GM04503 (cell line): ENCODE measurements at regions not wholly inside any gene's neighbourhood (a gene's known extent, or its start where the extent isn't known, plus 50 kb on each side); places are given as distances from the start of the nearest gene placed in this dataset.
A peak's percentile ranks its signal among the peaks of the same experiment; 100 is the strongest.
"Not testable (repeated sequence)": the region's sequence is repeated elsewhere in the genome, so short reads cannot be mapped to it uniquely, and the experiment has no call there.

Experiments used
- DNase-seq: peaks from one replicate; pipeline ENCODE4 v3.0.0-alpha.2; 2012; ENCODE audit warnings: low read depth

- no peak for DNase-seq
These were observed 153.0 kb upstream of the PDE1C start for GRCh38 chr7:32223071-32223650.

DNA sequence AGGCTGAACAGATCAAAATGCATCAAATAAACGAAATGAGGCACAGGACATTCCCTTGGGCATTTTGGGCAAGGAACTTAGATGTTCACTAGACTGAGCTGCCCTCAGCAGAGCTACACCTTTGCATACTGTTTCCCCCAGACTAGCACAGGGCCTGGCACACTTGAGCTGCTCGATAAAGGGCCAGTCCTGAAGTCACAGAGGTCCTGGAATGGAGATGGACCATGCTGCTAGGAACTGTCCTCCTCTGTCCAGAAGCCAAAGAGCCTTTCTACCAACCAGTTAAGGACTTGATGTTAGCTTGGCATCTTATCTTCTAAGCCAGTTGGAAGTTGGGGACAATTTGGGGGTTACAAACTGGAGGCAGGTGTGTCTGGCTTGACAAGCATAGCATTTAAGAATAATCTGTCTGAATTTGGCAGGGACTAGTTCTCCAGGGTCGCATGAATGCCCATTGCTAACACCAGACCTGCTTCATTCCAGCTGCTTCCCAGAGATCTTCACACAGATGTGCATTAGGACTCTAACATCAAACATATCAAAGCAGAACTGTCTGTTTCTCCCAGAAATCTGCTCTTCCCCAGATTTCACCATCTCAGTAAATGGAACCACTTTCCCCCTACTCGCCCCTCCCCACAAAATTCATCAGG, 152.2 kb upstream of the PDE1C start:
- DNase-seq, result no peak

- DNase-seq, result no peak
These were observed 151.5 kb upstream of the PDE1C start for GRCh38 chr7:32221736-32222135.

DNA sequence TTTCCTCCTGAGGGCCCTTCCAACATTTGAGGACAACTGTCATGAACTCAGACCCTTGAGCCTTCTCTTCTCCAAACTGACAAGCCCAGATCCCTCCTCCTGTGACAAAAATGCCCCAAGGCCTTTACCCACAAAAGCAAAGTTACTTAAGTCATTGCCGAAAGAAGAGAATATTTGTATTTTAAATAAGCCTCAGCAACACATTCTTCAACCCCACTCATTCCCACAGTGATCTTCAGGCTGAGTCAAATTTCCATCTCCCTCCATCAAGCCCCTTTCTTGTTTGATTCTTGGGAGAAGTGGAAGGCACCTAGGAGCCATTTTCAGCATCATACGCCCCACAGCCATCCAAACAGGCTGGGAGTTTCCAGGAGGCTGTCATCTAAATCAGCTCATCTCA, 150.8 kb upstream of the PDE1C start:
- no peak for DNase-seq

GRCh38 chr7:32219831-32220230, 149.6 kb upstream of the PDE1C start:
- DNase-seq, result not testable (repeated sequence)

- no peak for DNase-seq
These were observed 149.2 kb upstream of the PDE1C start for GRCh38 chr7:32219416-32219815.

DNA sequence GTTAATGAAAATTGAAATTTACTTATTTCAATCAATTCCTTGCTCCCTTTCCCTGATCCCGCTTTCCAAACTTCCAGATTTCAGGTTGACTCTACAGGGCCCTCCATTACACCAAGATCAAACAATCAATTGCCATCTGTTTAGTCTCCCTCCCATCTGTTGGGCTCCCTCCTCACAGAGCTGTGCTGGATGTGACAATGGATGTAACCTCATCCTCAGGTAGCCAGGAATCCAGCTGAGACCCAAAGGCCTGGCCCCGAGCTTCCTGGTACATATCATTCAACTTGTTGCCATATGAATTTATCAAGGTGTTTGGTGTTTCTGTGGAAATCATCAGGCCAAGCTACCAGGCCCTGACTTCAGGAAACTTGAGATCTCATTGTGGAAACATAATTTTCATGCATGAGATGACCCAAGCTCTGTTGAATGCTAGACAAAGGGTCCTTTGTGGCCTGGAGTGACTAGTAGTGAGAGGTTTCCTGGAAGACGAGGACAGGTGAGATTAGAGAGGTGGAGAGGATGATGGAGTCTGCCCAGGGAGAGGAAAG, 148.6 kb upstream of the PDE1C start:
- no peak for DNase-seq

DNA sequence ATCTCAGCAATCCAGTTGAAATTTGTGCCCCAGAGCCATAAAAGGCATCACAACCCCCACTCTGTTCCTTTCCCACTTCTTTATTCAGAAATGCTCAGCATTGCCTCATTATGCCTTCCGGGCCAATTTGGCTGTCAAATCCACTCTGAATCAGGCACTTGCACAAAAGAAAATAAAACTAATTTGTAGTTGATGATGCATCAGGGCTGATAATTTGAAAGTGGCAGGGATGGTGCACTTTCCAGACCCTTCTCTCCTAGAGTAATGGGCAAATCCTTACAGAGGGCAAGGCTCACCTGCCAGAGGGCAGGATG, 147.9 kb upstream of the PDE1C start:
- no peak for DNase-seq

DNA sequence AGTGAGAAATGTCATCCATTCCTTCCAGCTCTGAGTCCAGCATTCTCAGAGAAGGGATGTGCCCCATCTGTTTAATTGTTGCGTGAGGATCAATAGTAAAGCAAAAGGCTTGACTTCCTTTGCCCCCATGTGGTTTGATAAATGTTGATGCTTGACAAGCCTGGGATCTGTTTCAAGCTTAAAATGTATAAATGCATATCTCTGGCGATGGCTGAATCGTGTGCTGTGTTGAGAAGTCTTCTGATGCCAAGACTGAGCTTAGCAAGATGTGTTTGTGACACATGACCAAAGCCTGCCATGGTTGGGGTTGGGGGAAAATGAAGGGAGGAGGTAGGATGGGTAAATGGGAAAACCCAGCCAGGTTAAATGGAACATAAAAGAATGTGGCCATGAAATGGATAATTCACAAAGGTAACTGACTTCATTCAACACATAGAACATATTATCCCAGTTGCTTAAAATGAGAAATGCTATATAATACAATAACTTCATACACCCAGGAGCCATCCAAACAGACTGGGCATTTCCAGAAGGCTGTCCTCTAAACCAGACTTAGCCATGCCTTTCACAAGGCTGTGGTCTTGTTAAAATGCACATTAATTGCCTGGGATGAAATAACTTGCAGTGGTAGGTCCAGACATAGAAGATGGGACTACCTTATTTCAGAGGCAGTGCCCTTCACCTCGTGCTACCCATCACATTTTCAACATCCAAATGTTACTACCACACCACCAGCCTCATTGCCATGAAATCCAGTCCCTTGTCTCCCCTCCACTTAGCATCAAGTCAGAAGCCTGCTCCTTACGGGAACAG, 147.3 kb upstream of the PDE1C start:
- DNase-seq, result no peak

GRCh38 chr7:32216759-32217158, 146.6 kb upstream of the PDE1C start:
- no peak for DNase-seq

- no peak for DNase-seq
These were observed 145.5 kb upstream of the PDE1C start for GRCh38 chr7:32215697-32216096.

GRCh38 chr7:32214913-32215312, 144.7 kb upstream of the PDE1C start:
- no peak for DNase-seq

GRCh38 chr7:32212321-32212720, 142.1 kb upstream of the PDE1C start:
- DNase-seq, result no peak

- DNase-seq, result no peak
These were observed 136.8 kb upstream of the PDE1C start for GRCh38 chr7:32206987-32207386.

DNA sequence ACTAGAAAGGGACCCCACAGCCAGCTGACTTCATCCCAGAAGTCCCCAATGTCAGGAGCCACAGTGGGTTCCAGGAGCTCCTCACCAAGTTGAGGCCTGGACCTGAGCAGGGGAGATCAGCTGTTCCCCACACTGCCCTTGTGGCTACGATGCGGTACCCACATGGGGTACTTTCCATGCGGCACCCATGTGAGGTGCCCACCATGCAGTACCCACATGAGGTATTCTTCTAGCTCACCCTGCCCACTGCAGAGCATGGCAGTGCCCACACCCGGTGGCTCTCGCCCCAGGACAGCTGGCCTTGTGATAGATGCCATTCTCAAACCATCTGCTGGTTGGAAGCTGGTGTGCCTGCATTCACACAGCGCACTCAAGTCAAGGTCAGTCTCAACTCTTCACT, 136.3 kb upstream of the PDE1C start:
- no peak for DNase-seq

DNA sequence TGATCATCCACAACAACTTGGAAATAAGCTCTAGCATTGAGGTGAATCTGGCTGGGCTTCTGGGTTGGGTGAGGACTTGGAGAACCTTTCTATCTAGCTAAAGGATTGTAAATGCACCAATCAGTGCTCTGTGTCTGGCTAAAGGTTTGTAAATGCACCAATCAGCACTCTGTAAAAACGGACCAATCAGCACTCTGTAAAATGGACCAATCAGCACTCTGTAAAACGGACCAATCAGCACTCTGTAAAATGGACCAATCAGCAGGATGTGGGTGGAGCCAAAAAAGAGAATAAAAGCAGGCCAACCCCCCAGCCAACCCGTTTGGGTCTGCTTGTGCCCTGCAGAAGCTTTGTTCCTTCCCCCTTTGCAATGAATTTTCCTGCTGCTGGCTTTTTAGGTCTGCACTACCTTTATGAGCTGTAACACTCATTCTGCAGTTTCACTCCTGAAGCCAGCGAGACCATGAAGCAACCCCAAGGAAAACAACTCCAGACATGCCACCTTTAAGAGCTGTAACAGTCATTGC, 135.2 kb upstream of the PDE1C start:
- not testable (repeated sequence) for DNase-seq

DNA sequence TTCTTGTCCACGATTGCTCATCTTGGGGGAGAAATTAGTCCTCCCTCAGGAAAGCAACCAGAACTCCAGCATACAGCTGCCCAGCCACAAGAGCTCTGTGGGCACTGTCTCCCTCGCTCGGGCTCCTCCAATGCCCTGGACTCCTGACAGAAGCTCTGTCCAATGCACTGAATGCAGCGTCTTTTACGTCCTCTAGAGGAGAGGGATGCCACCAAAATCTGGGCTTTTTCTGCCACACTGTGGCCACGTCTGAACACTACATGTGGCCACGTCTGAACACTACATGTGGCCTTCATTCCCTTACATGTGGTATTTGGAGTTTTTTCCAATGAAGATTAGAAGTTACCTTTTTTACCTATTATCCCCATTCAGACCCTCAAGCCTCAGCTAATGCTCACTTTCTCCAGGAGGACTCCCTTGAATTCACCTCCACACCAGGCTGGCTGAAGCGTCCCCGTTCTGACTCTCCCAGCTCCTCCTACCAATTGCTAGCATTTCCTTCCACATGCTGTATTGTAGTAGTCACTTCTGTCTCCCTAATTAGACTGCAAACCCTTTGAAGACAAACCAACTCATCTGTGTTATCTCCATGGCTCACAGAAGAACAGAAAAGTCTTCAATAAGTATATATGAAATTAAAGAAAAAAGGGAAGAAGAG, 134.3 kb upstream of the PDE1C start:
- DNase-seq, result peak; percentile 53

GRCh38 chr7:32200646-32201045, 130.4 kb upstream of the PDE1C start:
- DNase-seq, result no peak

DNA sequence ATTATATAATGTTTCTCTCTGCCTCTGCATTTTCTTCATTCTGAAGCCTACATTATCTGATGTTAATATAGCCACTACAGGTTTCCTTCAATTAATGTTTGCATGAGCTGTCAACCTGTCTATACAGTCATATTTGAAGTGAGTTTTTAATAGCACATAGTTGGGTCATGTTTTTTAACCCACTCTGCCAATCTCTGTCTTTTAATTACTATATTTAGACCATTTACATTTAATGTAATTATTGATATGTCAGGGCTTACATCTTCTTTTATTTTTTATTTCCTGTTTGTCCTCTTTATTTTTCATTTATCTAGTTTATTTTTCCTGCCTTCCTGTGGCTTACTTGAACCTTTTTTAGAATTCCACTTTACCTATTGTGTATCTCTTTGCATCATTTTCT, 124.3 kb upstream of the PDE1C start:
- DNase-seq, result no peak

DNA sequence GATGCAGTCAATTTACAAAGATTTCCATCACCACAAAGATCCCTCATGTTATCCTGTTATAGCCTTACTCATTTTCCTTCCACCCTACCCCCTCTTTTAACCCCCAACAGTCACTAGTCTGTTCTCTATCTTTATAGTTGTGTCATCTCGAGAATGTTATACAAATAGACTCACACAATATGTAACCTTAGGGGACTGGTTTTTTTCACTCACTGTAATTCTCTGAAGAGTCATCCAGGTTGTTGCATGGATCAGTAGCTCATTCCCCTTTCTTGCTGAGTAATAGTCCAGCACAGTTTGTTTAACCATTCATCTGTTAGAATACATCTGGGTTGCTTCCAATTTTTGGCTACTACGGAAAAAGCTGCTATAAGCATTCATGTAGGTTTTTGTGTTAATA, 121.1 kb upstream of the PDE1C start:
- DNase-seq, result no peak

- DNase-seq, result no peak
These were observed 109.4 kb upstream of the PDE1C start for GRCh38 chr7:32179567-32179966.

DNA sequence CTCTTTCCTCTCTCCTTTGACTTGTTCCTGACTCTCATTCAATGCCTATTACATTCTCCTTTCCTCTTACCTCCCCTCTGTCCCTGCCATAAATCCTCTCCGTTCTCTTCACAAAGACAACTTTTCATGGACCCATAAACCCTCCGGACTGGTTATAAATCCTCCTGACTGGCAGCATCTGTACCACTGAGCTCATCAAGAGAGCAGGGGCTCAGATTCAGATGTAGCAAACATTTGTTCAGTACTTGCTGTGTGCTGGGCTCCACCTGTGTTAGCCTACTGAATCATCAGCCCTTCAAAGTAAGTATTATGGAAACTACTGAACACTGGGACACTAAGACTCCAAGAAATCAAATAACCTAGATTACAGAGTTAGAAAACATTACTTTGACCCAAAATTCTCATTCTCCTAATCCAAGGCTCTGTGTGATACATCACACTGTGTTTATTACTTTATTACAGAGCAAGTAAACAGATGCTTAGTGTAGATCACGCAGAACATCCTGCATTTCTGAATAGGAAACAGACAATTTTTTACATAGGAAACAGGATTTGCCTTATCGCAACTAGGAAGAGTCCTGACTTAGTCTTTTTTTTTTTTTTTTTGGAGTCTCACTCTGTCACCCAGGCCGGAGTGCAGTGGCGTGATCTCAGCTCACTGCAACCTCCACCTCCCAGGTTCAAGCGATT, 108.6 kb upstream of the PDE1C start:
- DNase-seq, result no peak
